GM23338 (cell line): ENCODE measurements at regions not wholly inside any gene's neighbourhood (a gene's known extent, or its start where the extent isn't known, plus 50 kb on each side); places are given as distances from the start of the nearest gene placed in this dataset.

ENCODE experiments used
- EZH2 ChIP-seq: fragments of 200-600 bp; sonication (generic); IDR thresholded peaks from one replicate; pipeline ENCODE4 v1.8.0; 2017; ENCODE audit warnings: antibody characterized with exemption, mild to moderate bottlenecking, low read depth; ENCODE audit not compliant: unreplicated experiment
- JUNB ChIP-seq: IDR thresholded peaks from one replicate; pipeline ENCODE4 v1.6.1; 2016; ENCODE audit warnings: antibody characterized with exemption; ENCODE audit not compliant: unreplicated experiment
- NANOG ChIP-seq: IDR thresholded peaks from 2 replicates; pipeline ENCODE4 v1.6.1; 2016; ENCODE audit warnings: antibody characterized with exemption, borderline replicate concordance
- POLR2AphosphoS5 ChIP-seq: IDR thresholded peaks from 2 replicates; pipeline ENCODE4 v1.6.1; 2016; ENCODE audit warnings: antibody characterized with exemption, low read depth
- TF ChIP-seq, protein P1 (sequence below), 2 experiments: fragments of 200-600 bp in 1 of 2; sonication (generic) in 1 of 2; conservative IDR thresholded peaks; 2 replicates each; pipeline versions ENCODE4 v1.5.1 to v1.6.1; 2016 to 2017; ENCODE audit warnings: antibody characterized with exemption in 2 of 2, low read depth in 2 of 2, mild to moderate bottlenecking in 2 of 2, moderate library complexity in 1 of 2

DNA sequence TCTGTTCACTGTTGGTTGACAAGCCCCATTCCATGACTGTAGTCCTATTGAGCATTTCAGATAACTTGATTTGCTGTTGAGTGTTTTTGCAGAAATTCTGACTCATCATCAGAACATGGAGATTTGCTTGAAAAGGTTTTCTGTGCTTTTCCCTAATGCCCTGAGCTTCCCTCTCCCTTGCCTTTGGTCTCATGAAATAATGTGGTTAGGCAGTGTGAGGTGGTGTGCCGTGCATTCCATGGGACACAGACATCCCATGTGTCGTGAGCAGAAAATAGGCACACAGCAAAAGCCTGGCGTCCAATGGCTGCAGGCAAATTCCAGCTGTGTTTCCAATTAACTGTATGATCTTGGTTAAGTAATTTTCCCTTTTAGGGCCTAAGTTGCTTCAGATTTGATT lies 197.4 kb downstream of the DLEU7 start:
- TF ChIP-seq, protein P1, sequence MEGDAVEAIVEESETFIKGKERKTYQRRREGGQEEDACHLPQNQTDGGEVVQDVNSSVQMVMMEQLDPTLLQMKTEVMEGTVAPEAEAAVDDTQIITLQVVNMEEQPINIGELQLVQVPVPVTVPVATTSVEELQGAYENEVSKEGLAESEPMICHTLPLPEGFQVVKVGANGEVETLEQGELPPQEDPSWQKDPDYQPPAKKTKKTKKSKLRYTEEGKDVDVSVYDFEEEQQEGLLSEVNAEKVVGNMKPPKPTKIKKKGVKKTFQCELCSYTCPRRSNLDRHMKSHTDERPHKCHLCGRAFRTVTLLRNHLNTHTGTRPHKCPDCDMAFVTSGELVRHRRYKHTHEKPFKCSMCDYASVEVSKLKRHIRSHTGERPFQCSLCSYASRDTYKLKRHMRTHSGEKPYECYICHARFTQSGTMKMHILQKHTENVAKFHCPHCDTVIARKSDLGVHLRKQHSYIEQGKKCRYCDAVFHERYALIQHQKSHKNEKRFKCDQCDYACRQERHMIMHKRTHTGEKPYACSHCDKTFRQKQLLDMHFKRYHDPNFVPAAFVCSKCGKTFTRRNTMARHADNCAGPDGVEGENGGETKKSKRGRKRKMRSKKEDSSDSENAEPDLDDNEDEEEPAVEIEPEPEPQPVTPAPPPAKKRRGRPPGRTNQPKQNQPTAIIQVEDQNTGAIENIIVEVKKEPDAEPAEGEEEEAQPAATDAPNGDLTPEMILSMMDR (conservative IDR thresholded peaks at IDR 0.05; ENCODE audit: low read depth in 2 of 2): no peak
- TF ChIP-seq POLR2AphosphoS5: no peak
- TF ChIP-seq EZH2: no peak
- TF ChIP-seq JUNB: no peak
- no peak for TF ChIP-seq NANOG
